Right renal cortex interstitium (tissue), 3 donors: ENCODE measurements at regions not wholly inside any gene's neighbourhood (a gene's known extent, or its start where the extent isn't known, plus 50 kb on each side); places are given as distances from the start of the nearest gene placed in this dataset.
A peak's percentile ranks its signal among the peaks of the same experiment; 100 is the strongest.

ENCODE experiments used
- DNase-seq, 3 donors: peaks; one replicate each; pipeline ENCODE4 v3.0.0-alpha.2; 2013; ENCODE audit warnings: low read depth in 3 of 3, low spot score in 2 of 3

GRCh38 chr9:134986957-134987356 lies 69.2 kb upstream of the FCN1 start:
- DNase-seq: no peak

- no peak for DNase-seq
Observed at GRCh38 chr9:134987376-134987775, 69.7 kb upstream of the FCN1 start.

GRCh38 chr9:134987906-134988700 lies 70.4 kb upstream of the FCN1 start:
- DNase-seq: no peak

GRCh38 chr9:134988706-134989105 lies 71.0 kb upstream of the FCN1 start:
- DNase-seq: no peak

GRCh38 chr9:134989206-134990065 lies 71.7 kb upstream of the FCN1 start:
- no peak for DNase-seq

GRCh38 chr9:134991808-134992754 lies 74.4 kb upstream of the FCN1 start:
- DNase-seq: no peak

- peak in 2 of 3 donors; percentile 7 to 39 for DNase-seq
Observed at GRCh38 chr9:134992755-134993124, 75.0 kb upstream of the FCN1 start.

- no peak for DNase-seq
Observed at GRCh38 chr9:134993416-134993815, 75.7 kb upstream of the FCN1 start.

GRCh38 chr9:134993996-134994720 lies 76.4 kb upstream of the FCN1 start:
- no peak for DNase-seq

- no peak for DNase-seq
Observed at GRCh38 chr9:134994926-134995791, 77.4 kb upstream of the FCN1 start.

GRCh38 chr9:134995792-134996120 lies 78.0 kb upstream of the FCN1 start:
- no peak for DNase-seq

GRCh38 chr9:134996591-134997530 lies 79.1 kb upstream of the FCN1 start:
- no peak for DNase-seq

GRCh38 chr9:135000647-135001245 lies 83.0 kb upstream of the FCN1 start:
- DNase-seq: no peak

GRCh38 chr9:135001526-135001925 lies 83.8 kb upstream of the FCN1 start:
- DNase-seq: no peak

- DNase-seq: no peak
Observed at GRCh38 chr9:135002336-135002735, 84.6 kb upstream of the FCN1 start.

- DNase-seq: no peak
Observed at GRCh38 chr9:135002802-135003201, 84.7 kb upstream of the OLFM1 start.

- no peak for DNase-seq
Observed at GRCh38 chr9:135004772-135005171, 82.7 kb upstream of the OLFM1 start.
